UCSD-AML1 (cell line): ENCODE measurements at regions not wholly inside any gene's neighbourhood (a gene's known extent, or its start where the extent isn't known, plus 50 kb on each side); places are given as distances from the start of the nearest gene placed in this dataset.

Experiments used
- DNase-seq: peaks from one replicate; lab custom pipeline; 2025; ENCODE audit not compliant: unreplicated experiment; lab: John Stamatoyannopoulos, UW

GRCh38 chr10:124305131-124305530, 113.6 kb downstream of the OAT start:
- DNase-seq = no peak

GRCh38 chr10:124303662-124304418, 114.9 kb downstream of the OAT start:
- no peak for DNase-seq

GRCh38 chr10:124302951-124303505, 115.7 kb downstream of the OAT start:
- DNase-seq = no peak

GRCh38 chr10:124301736-124302135, 117.0 kb downstream of the OAT start:
- DNase-seq = no peak

GRCh38 chr10:124300735-124301134, 118.0 kb downstream of the OAT start:
- no peak for DNase-seq

- no peak for DNase-seq
These were observed 118.5 kb downstream of the OAT start for GRCh38 chr10:124300224-124300623.

GRCh38 chr10:124299696-124300095, 119.0 kb downstream of the OAT start:
- DNase-seq = no peak

- no peak for DNase-seq
These were observed 119.8 kb downstream of the OAT start for GRCh38 chr10:124298891-124299290.

- DNase-seq = no peak
These were observed 121.6 kb downstream of the OAT start for GRCh38 chr10:124296813-124297788.

- DNase-seq = no peak
These were observed 122.5 kb downstream of the OAT start for GRCh38 chr10:124296121-124296812.

- DNase-seq = no peak
These were observed 123.6 kb downstream of the OAT start for GRCh38 chr10:124294811-124295770.

GRCh38 chr10:124293616-124294449, 124.9 kb downstream of the OAT start:
- no peak for DNase-seq

- no peak for DNase-seq
These were observed 125.7 kb downstream of the OAT start for GRCh38 chr10:124292911-124293615.

GRCh38 chr10:124291001-124291701, 127.6 kb downstream of the OAT start:
- peak; percentile 33 for DNase-seq

GRCh38 chr10:124289851-124290795, 128.6 kb downstream of the OAT start:
- peak; percentile 39 for DNase-seq

GRCh38 chr10:124288928-124289850, 129.5 kb downstream of the OAT start:
- DNase-seq = no peak
